SK-N-SH (cell line): ENCODE measurements at regions not wholly inside any gene's neighbourhood (a gene's known extent, or its start where the extent isn't known, plus 50 kb on each side); places are given as distances from the start of the nearest gene placed in this dataset.

Experiments
- CTCF ChIA-PET: fragments of 300-600, 350-600 bp; formaldehyde crosslinking; extraction: SDS; loops from one replicate; lab custom pipeline; 2021; lab: Yijun Ruan, JAX
- POLR2A ChIA-PET: fragments of 350-600 bp; sonication (Branson Sonifier 250); formaldehyde crosslinking; extraction: SDS; loops from one replicate; lab custom pipeline; 2020; ENCODE audit warnings: antibody characterized with exemption, inconsistent platforms; lab: Yijun Ruan, JAX
- DNase-seq: peaks from one replicate; pipeline ENCODE4 v3.0.0; 2012
- H2AFZ ChIP-seq: fragments of 200-600 bp; sonication (generic); 2 replicates; pipeline ENCODE4 v1.8.1; 2016; ENCODE audit warnings: antibody characterized with exemption, mild to moderate bottlenecking, low read depth
- H3F3A ChIP-seq: fragments of 200-600 bp; sonication (generic); replicated peaks from 2 replicates; pipeline ENCODE3; 2016; ENCODE audit warnings: antibody characterized with exemption, mild to moderate bottlenecking; ENCODE audit not compliant: insufficient read depth
- H3K27ac ChIP-seq, 2 experiments: fragments of 200-500 bp in 1 of 2; fragments of 200-600 bp in 1 of 2; sonication (Bioruptor generic) in 1 of 2; sonication (generic), shearing (Covaris generic) in 1 of 2; 2 replicates each; pipeline versions ENCODE4 v1.5.1 to v1.6.1; 2014 to 2016; ENCODE audit warnings: low read depth in 2 of 2, inconsistent platforms in 1 of 2, low read length in 1 of 2, mild to moderate bottlenecking in 1 of 2, mixed read lengths in 1 of 2
- H3K27me3 ChIP-seq: fragments of 200-600 bp; sonication (generic), shearing (Covaris generic); 2 replicates; pipeline ENCODE4 v1.6.1; 2016; ENCODE audit warnings: mixed run types; ENCODE audit not compliant: insufficient read depth
- H3K36me3 ChIP-seq, 2 experiments: fragments of 200-500 bp in 1 of 2; fragments of 200-600 bp in 1 of 2; sonication (Bioruptor generic) in 1 of 2; sonication (generic) in 1 of 2; replicated peaks in 1 of 2; 2 replicates each; pipeline versions ENCODE3 to v1.5.1; 2014 to 2016; ENCODE audit warnings: low read length in 1 of 2, mild to moderate bottlenecking in 1 of 2; ENCODE audit not compliant: insufficient read depth in 2 of 2, control insufficient read depth in 1 of 2
- H3K4me1 ChIP-seq, 2 experiments: fragments of 200-500 bp in 1 of 2; fragments of 200-600 bp in 1 of 2; sonication (Bioruptor generic) in 1 of 2; sonication (generic), shearing (Covaris generic) in 1 of 2; 2 replicates each; pipeline versions ENCODE4 v1.5.1 to v1.6.1; 2014 to 2016; ENCODE audit warnings: low read depth in 1 of 2, low read length in 1 of 2, mixed run types in 1 of 2; ENCODE audit not compliant: insufficient read depth in 2 of 2, control insufficient read depth in 1 of 2
- H3K4me2 ChIP-seq: fragments of 200-600 bp; sonication (generic), shearing (Covaris generic); 2 replicates; pipeline ENCODE4 v1.6.1; 2017; ENCODE audit warnings: mixed run types
- H3K4me3 ChIP-seq, 2 experiments: fragments of 200-500 bp in 1 of 2; fragments of 200-600 bp in 1 of 2; sonication (Bioruptor generic) in 1 of 2; sonication (generic), shearing (Covaris generic) in 1 of 2; 2 replicates each; pipeline versions ENCODE4 v1.5.1 to v1.8.1; 2014 to 2016; ENCODE audit warnings: low read depth in 2 of 2, inconsistent platforms in 1 of 2, low read length in 1 of 2, mild to moderate bottlenecking in 1 of 2, mixed read lengths in 1 of 2, moderate library complexity in 1 of 2
- H3K79me2 ChIP-seq: fragments of 200-600 bp; sonication (generic); 2 replicates; pipeline ENCODE4 v1.8.1; 2017; ENCODE audit warnings: mild to moderate bottlenecking; ENCODE audit not compliant: insufficient read depth
- H3K9ac ChIP-seq: fragments of 200-600 bp; sonication (generic); 2 replicates; pipeline ENCODE4 v1.6.1; 2017; ENCODE audit warnings: mixed run types
- H3K9me2 ChIP-seq: fragments of 200-600 bp; sonication (generic); 2 replicates; pipeline ENCODE4 v1.6.1; 2017; ENCODE audit warnings: mixed run types
- H3K9me3 ChIP-seq: fragments of 200-600 bp; sonication (generic); 2 replicates; pipeline ENCODE4 v1.6.1; 2017; ENCODE audit warnings: mixed run types, mild to moderate bottlenecking, moderate library complexity
- H4K20me1 ChIP-seq: fragments of 200-600 bp; sonication (generic); 2 replicates; pipeline ENCODE4 v1.6.1; 2017; ENCODE audit warnings: mild to moderate bottlenecking, mixed run types; ENCODE audit not compliant: insufficient read depth
- CHD2 ChIP-seq: fragments of 150-350 bp; IDR thresholded peaks from 2 replicates; pipeline ENCODE4 v1.6.1; 2018; ENCODE audit warnings: low read length; ENCODE audit not compliant: partially characterized antibody
- EP300 ChIP-seq, 2 experiments: IDR thresholded peaks; 2 replicates each; pipeline versions ENCODE4 v1.4.0 to v1.6.1; 2012; ENCODE audit warnings: borderline replicate concordance in 1 of 2, low read depth in 1 of 2, low read length in 1 of 2
- FOXM1 ChIP-seq: IDR thresholded peaks from 2 replicates; pipeline ENCODE4 v1.4.0; 2012; ENCODE audit warnings: low read depth, mild to moderate bottlenecking
- GABPA ChIP-seq: IDR thresholded peaks from 2 replicates; pipeline ENCODE4 v1.4.0; 2012; ENCODE audit warnings: low read depth, mild to moderate bottlenecking
- JUND ChIP-seq: IDR thresholded peaks from 2 replicates; pipeline ENCODE4 v1.4.0; 2012
- MEF2A ChIP-seq: IDR thresholded peaks from 2 replicates; pipeline ENCODE4 v1.4.0; 2012; ENCODE audit warnings: low read depth, borderline replicate concordance
- NRF1 ChIP-seq: IDR thresholded peaks from 2 replicates; pipeline ENCODE4 v1.6.1; 2012; ENCODE audit warnings: low read depth, mild to moderate bottlenecking, low read length
- RAD21 ChIP-seq: IDR thresholded peaks from 2 replicates; pipeline ENCODE4 v1.6.1; 2012; ENCODE audit warnings: mild to moderate bottlenecking, low read length
- RFX5 ChIP-seq: IDR thresholded peaks from 2 replicates; pipeline ENCODE4 v1.6.1; 2012; ENCODE audit warnings: mild to moderate bottlenecking, improper control_type of control experiment, low read length
- RXRA ChIP-seq: IDR thresholded peaks from 2 replicates; pipeline ENCODE4 v1.4.0; 2012; ENCODE audit warnings: low read depth, mild to moderate bottlenecking, borderline replicate concordance
- SMC3 ChIP-seq: IDR thresholded peaks from 2 replicates; pipeline ENCODE4 v1.6.1; 2012; ENCODE audit warnings: low read depth, low read length, improper control_type of control experiment
- TCF12 ChIP-seq: IDR thresholded peaks from 2 replicates; pipeline ENCODE4 v1.4.0; 2012
- ZBTB33 ChIP-seq: IDR thresholded peaks from 2 replicates; pipeline ENCODE4 v1.4.0; 2012; ENCODE audit warnings: low read depth, borderline replicate concordance
- WGBS: methylation state at CpG from one replicate; pipeline ENCODE4 v1.1.6; 2017; ENCODE audit warnings: low lambda C conversion rate; 5-methylcytosine and 5-hydroxymethylcytosine counted together
- TF ChIP-seq, protein P1 (sequence below): fragments of 150-350 bp; IDR thresholded peaks from 2 replicates; pipeline ENCODE4 v1.6.1; 2016; ENCODE audit warnings: mild to moderate bottlenecking, low read depth, low read length
- TF ChIP-seq, protein P2 (sequence below): fragments of 200-600 bp; sonication (generic); IDR thresholded peaks from 2 replicates; pipeline ENCODE4 v1.6.1; 2017; ENCODE audit warnings: antibody characterized with exemption, mild to moderate bottlenecking, moderate library complexity

DNA sequence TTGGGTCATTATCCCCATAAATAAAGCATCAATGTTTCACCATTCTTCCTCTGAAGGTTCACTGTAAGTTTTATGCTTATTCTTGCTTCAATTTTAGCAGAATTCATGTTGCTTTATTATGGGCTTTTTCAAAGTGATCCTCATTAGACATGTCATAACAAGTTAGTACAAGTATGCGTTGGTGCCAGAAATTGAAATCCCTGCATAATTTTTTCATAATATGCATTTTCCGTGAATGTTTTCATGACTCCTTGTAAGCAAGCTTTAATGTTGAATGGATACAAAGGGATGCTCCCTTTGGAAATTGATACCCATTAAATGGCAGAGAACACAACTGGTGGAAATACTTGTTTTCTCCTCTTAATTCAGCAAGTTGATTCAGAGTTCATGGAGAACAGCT, 179.7 kb downstream of the ST6GAL2 start:
- no peak for DNase-seq

More for the DNA sequence above, 179.7 kb downstream of the ST6GAL2 start:
- POLR2A ChIA-PET: no interaction called here
- H3K9me3 ChIP-seq: no peaks in the 10 kb centered on the region
- H3K4me3 ChIP-seq: no peak overlapping the region
- H3F3A ChIP-seq: no peaks in the 10 kb centered on the region
- no peaks in the 10 kb centered on the region for H3K27me3 ChIP-seq
- no peaks in the 10 kb centered on the region for H4K20me1 ChIP-seq
- H3K9ac ChIP-seq: no peak overlapping the region
- H3K36me3 ChIP-seq: no peaks in the 10 kb centered on the region
- H3K27ac ChIP-seq: no peak overlapping the region
- TF ChIP-seq MEF2A (no peak), RXRA (no peak), FOXM1 (no peak), CHD2 (no peak), ZBTB33 (no peak), RFX5 (no peak), JUND (no peak), TCF12 (no peak), SMC3 (no peak), NRF1 (no peak), RAD21 (no peak), GABPA (no peak), EP300 (IDR thresholded peaks at IDR 0.05; ENCODE audit: borderline replicate concordance in 1 of 2, low read depth in 1 of 2, low read length in 1 of 2) (no peak)
- TF ChIP-seq, protein P1, sequence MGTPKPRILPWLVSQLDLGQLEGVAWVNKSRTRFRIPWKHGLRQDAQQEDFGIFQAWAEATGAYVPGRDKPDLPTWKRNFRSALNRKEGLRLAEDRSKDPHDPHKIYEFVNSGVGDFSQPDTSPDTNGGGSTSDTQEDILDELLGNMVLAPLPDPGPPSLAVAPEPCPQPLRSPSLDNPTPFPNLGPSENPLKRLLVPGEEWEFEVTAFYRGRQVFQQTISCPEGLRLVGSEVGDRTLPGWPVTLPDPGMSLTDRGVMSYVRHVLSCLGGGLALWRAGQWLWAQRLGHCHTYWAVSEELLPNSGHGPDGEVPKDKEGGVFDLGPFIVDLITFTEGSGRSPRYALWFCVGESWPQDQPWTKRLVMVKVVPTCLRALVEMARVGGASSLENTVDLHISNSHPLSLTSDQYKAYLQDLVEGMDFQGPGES: no peak
- TF ChIP-seq, protein P2, sequence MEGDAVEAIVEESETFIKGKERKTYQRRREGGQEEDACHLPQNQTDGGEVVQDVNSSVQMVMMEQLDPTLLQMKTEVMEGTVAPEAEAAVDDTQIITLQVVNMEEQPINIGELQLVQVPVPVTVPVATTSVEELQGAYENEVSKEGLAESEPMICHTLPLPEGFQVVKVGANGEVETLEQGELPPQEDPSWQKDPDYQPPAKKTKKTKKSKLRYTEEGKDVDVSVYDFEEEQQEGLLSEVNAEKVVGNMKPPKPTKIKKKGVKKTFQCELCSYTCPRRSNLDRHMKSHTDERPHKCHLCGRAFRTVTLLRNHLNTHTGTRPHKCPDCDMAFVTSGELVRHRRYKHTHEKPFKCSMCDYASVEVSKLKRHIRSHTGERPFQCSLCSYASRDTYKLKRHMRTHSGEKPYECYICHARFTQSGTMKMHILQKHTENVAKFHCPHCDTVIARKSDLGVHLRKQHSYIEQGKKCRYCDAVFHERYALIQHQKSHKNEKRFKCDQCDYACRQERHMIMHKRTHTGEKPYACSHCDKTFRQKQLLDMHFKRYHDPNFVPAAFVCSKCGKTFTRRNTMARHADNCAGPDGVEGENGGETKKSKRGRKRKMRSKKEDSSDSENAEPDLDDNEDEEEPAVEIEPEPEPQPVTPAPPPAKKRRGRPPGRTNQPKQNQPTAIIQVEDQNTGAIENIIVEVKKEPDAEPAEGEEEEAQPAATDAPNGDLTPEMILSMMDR: no peak
- H3K9me2 ChIP-seq: no peaks in the 10 kb centered on the region
- CTCF ChIA-PET: interaction anchor here (0.6 kb wide), 1 partner anchor 20 kb away, joined by 3 read pairs; no protein-coding TSS in a partner anchor
- no peak overlapping the region for H3K4me2 ChIP-seq
- no peak overlapping the region for H2AFZ ChIP-seq
- 53% methylated on average over 2 of the region's 2 CpGs for WGBS
- no peaks in the 10 kb centered on the region for H3K79me2 ChIP-seq
- no peaks in the 10 kb centered on the region for H3K4me1 ChIP-seq
